PFSK-1 (cell line): ENCODE measurements at regions not wholly inside any gene's neighbourhood (a gene's known extent, or its start where the extent isn't known, plus 50 kb on each side); places are given as distances from the start of the nearest gene placed in this dataset.

Experiments used
- FOXP2 ChIP-seq: optimal IDR thresholded peaks from 2 replicates; pipeline ENCODE3; 2011; ENCODE audit warnings: borderline replicate concordance, control low read depth, inconsistent platforms; ENCODE audit not compliant: insufficient read depth; ENCODE audit errors: extremely low read length, extremely low read depth
- POLR2AphosphoS5 ChIP-seq: IDR thresholded peaks from 2 replicates; pipeline ENCODE4 v1.6.1; 2012; ENCODE audit warnings: low read depth, mild to moderate bottlenecking, control low read depth, low read length, moderate library complexity
- SIN3A ChIP-seq: IDR thresholded peaks from 2 replicates; pipeline ENCODE4 v1.6.1; 2012; ENCODE audit warnings: mild to moderate bottlenecking, low read length, moderate library complexity, borderline replicate concordance; ENCODE audit not compliant: insufficient read depth
- TAF1 ChIP-seq: IDR thresholded peaks from 2 replicates; pipeline ENCODE4 v1.6.1; 2012; ENCODE audit warnings: low read length, control low read depth, borderline replicate concordance; ENCODE audit not compliant: insufficient read depth
- TF ChIP-seq, protein P1 (sequence below), 2 experiments: IDR thresholded peaks; 2 replicates each; pipeline versions ENCODE4 v1.6.1 to v1.8.0; 2011 to 2012; ENCODE audit warnings: low read depth in 2 of 2, low read length in 2 of 2, control low read depth in 1 of 2, inconsistent platforms in 1 of 2, mild to moderate bottlenecking in 1 of 2, moderate library complexity in 1 of 2; ENCODE audit not compliant: insufficient read depth in 1 of 2

DNA sequence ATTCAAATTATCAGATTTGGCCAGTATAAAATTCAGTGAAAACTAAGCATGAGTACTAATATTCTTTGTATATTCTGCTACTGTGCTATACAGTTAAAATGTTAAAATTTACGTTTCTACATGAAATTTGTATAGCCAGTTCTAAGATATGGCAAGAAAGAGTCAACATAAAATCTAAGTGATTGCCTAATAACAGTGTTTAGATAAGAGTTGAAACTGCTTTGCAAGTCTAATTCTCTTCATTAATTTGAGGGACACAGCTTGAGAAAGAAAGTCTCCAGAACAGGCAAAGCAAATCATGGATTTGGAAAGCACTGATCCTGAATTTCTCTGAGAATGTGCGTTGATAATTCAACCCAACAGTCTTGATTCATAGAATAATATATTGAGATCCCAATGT lies 630.9 kb upstream of the USP24 start:
- no peak for TF ChIP-seq SIN3A
- TF ChIP-seq, protein P1, sequence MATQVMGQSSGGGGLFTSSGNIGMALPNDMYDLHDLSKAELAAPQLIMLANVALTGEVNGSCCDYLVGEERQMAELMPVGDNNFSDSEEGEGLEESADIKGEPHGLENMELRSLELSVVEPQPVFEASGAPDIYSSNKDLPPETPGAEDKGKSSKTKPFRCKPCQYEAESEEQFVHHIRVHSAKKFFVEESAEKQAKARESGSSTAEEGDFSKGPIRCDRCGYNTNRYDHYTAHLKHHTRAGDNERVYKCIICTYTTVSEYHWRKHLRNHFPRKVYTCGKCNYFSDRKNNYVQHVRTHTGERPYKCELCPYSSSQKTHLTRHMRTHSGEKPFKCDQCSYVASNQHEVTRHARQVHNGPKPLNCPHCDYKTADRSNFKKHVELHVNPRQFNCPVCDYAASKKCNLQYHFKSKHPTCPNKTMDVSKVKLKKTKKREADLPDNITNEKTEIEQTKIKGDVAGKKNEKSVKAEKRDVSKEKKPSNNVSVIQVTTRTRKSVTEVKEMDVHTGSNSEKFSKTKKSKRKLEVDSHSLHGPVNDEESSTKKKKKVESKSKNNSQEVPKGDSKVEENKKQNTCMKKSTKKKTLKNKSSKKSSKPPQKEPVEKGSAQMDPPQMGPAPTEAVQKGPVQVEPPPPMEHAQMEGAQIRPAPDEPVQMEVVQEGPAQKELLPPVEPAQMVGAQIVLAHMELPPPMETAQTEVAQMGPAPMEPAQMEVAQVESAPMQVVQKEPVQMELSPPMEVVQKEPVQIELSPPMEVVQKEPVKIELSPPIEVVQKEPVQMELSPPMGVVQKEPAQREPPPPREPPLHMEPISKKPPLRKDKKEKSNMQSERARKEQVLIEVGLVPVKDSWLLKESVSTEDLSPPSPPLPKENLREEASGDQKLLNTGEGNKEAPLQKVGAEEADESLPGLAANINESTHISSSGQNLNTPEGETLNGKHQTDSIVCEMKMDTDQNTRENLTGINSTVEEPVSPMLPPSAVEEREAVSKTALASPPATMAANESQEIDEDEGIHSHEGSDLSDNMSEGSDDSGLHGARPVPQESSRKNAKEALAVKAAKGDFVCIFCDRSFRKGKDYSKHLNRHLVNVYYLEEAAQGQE (IDR thresholded peaks at IDR 0.05; ENCODE audit: insufficient read depth in 1 of 2, low read depth in 2 of 2, low read length in 2 of 2) = no peak
- TF ChIP-seq FOXP2 = no peak
- TF ChIP-seq TAF1 = no peak
- TF ChIP-seq POLR2AphosphoS5 = no peak

DNA sequence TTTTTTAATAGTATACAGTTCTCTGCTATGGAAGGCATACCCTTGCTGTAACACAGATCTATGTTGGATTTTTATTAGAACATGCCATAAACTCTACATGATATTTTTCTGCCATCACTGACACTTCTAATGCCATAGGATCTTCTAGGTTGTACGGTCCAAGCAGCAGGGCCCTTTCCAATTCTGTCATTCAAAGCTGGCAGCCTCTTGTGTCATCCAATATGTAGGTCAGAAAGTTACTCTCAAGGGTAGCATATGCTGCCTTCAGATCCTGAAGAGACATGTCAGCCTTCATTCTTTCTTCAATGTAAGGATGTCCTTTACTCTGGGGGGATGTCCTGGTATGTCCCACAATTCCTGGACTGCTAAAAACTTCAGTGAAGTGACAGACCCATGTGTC lies 629.2 kb upstream of the USP24 start:
- TF ChIP-seq SIN3A (no peak), TAF1 (no peak), FOXP2 (no peak), POLR2AphosphoS5 (no peak)
- TF ChIP-seq, protein P1 (IDR thresholded peaks at IDR 0.05; ENCODE audit: insufficient read depth in 1 of 2, low read depth in 2 of 2, low read length in 2 of 2) = no peak

DNA sequence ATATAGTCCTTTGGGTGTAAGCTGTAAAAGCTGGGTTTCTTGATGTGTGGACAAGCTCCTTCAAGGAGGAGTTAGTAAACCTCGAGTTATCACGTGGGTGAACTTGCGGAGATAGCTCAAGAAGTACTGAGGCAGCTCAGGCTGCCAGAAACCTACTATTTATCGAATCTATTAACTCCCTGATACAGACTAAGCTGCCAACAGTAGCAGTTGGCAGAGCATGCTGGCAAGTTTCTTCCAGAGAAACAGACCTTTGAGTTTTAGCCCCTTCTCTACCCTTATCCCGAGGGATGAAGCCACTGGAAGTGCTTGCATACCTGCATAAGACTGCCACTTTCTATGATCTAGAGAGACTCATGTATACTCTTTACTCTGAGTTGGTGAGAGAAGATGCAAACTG lies 624.5 kb upstream of the USP24 start:
- TF ChIP-seq, protein P1 (IDR thresholded peaks at IDR 0.05; ENCODE audit: insufficient read depth in 1 of 2, low read depth in 2 of 2, low read length in 2 of 2) = no peak
- TF ChIP-seq POLR2AphosphoS5 = no peak
- TF ChIP-seq FOXP2 = no peak
- TF ChIP-seq TAF1 = no peak
- TF ChIP-seq SIN3A = no peak

DNA sequence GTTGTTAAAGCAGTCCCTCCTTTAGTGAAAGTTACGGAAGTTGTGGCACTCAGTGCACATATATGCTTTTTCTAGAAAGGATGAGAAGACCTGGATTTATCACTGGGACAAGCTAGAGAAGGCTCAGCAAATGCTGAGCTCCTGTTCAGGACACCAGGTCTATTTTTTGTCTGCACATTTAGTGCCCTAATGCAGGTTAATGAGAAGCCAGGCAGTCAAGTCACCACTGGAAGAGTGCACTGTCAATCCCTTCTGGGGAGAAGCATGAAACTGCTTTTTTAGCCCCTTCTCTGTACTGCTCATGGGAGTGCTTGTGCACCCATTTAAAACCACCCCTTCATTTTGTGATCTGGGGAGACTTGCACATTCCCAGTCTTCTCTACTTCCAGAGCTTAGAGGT lies 624.1 kb upstream of the USP24 start:
- TF ChIP-seq POLR2AphosphoS5 (no peak), TAF1 (no peak), SIN3A (no peak), FOXP2 (no peak)
- TF ChIP-seq, protein P1 (IDR thresholded peaks at IDR 0.05; ENCODE audit: insufficient read depth in 1 of 2, low read depth in 2 of 2, low read length in 2 of 2) = no peak

DNA sequence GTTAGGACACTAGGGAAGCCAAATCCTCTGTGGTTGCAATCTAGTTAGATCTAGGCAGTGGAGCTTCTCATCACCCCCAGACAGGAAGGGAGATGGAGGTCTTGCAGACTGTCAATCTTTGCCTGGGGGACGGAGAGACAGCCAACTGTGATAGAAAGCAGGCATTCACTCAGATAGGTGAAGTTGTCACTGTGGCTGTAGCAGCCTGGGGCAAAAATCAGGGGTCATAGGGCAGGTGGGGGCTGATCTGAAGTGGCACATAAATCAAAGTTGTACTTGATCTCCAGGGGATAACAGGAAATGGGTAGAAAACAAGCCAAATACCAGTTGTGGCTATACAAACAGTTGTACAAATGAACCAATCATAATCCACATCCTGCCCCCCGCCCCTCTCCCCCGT lies 620.9 kb upstream of the USP24 start:
- TF ChIP-seq TAF1 (no peak), POLR2AphosphoS5 (no peak), FOXP2 (peak; percentile 16), SIN3A (no peak)
- TF ChIP-seq, protein P1 (IDR thresholded peaks at IDR 0.05; ENCODE audit: insufficient read depth in 1 of 2, low read depth in 2 of 2, low read length in 2 of 2) = peak in 1 of 2 experiments; percentile 49; a peak in 1 of 4 replicates
